ENCODE measurements at regions not wholly inside any gene's neighbourhood (a gene's known extent, or its start where the extent isn't known, plus 50 kb on each side); places are given as distances from the start of the nearest gene placed in this dataset.

DNA sequence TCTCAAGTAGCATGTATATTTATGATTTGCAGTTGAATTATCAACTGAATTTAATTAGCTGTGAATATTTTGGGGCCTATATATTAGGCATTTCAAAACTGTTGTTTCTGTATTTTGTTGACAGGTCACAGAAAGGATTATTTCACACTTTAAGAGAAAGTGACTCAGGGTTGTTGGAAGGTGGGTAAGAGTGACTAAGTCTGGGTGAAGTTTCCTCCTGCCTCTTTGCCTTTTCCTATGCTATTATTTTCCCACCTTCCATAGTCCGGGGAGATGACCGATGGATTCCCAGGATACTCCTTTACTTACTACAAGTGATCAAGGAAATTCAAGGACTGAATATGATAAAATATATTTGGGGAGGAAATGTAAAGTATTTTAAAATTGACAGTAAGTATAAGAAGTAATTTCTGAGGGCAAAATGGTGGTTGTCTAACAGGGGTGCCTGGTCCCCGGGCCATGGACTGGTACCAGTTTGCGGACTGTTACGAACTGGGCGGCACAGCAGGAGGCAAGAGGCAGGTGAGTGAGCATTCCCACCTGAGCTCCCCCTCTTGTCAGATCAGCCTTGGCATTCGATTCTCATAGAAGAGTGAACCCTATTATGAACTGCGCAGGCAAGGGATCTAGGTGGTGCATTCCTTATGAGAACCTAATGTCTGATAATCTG is 175.5 kb upstream of the GPRIN3 start:
- Histone ChIP-seq H3K4me3 (ENCODE audit: low read depth, low read length) (no peak overlapping the region), H3K27ac (ENCODE audit: low read depth, low read length) (no peak overlapping the region), H2AFZ (ENCODE audit: low read length, unreplicated experiment) (no peak overlapping the region), H3K79me2 (ENCODE audit: control insufficient read depth, insufficient read depth, low read length, unreplicated experiment) (no peaks in the 10 kb centered on the region), H3K36me3 (ENCODE audit: insufficient read depth, low read length) (no peaks in the 10 kb centered on the region), H3K4me1 (ENCODE audit: control insufficient read depth, insufficient read depth, low read length, unreplicated experiment) (no peaks in the 10 kb centered on the region), H3K27me3 (ENCODE audit: insufficient read depth, low read length) (peaks cover 6% of the 10 kb centered on the region; the same call in 1 of the 2 replicates)

DNA sequence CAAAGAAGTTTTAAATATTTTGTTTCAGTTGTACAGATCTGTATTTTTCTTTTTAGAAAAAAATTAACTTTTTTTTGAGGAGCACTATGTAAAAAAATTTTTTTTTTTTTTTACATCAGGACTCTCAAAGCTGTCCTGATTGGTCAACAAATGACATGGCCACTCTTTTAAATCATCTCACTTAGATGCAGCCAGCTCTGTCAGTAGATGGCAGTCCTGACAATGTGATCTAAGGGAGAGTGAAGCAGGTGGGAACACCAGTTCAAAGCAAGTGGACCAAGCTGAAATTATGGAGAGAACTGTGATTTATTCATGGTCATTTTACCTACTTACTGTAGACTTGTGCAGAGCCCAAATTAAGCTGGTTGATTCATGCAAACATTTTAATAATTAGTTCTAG is 174.7 kb upstream of the GPRIN3 start:
- no peak overlapping the region for H3K4me3 ChIP-seq (ENCODE audit: low read depth, low read length)
- no peaks in the 10 kb centered on the region for H3K4me1 ChIP-seq (ENCODE audit: control insufficient read depth, insufficient read depth, low read length, unreplicated experiment)
- H3K79me2 ChIP-seq (ENCODE audit: control insufficient read depth, insufficient read depth, low read length, unreplicated experiment) = no peaks in the 10 kb centered on the region
- peaks cover 6% of the 10 kb centered on the region; the same call in 1 of the 2 replicates for H3K27me3 ChIP-seq (ENCODE audit: insufficient read depth, low read length)
- H3K36me3 ChIP-seq (ENCODE audit: insufficient read depth, low read length) = no peaks in the 10 kb centered on the region
- no peak overlapping the region for H3K27ac ChIP-seq (ENCODE audit: low read depth, low read length)
- no peak overlapping the region for H2AFZ ChIP-seq (ENCODE audit: low read length, unreplicated experiment)

DNA sequence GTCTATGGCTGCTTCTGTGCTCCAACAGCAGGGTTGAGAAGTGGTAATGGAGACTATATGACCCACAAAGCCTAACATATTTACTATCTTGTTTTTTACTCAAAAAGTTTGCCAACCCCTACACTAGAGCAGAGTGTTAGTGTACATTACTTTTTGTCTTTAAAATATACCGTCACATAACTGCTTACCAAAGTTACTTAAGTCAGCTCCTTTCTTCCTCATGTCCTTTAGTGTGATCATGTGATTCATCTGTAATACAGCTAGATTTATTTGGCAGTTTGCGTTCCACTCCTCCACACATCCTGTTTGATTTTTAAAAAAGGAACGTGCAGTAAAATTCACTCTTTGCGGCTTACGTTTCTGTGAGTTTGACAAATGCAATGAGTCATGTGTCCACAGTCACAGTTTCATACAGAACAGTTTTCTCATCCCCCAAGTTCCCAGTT is 162.4 kb upstream of the GPRIN3 start:
- Histone ChIP-seq H3K36me3 (ENCODE audit: insufficient read depth, low read length) (no peaks in the 10 kb centered on the region), H2AFZ (ENCODE audit: low read length, unreplicated experiment) (no peak overlapping the region), H3K27me3 (ENCODE audit: insufficient read depth, low read length) (no peaks in the 10 kb centered on the region), H3K27ac (ENCODE audit: low read depth, low read length) (peak overlapping the region; percentile 50), H3K4me1 (ENCODE audit: control insufficient read depth, insufficient read depth, low read length, unreplicated experiment) (no peaks in the 10 kb centered on the region), H3K79me2 (ENCODE audit: control insufficient read depth, insufficient read depth, low read length, unreplicated experiment) (no peaks in the 10 kb centered on the region), H3K4me3 (ENCODE audit: low read depth, low read length) (no peak overlapping the region)

DNA sequence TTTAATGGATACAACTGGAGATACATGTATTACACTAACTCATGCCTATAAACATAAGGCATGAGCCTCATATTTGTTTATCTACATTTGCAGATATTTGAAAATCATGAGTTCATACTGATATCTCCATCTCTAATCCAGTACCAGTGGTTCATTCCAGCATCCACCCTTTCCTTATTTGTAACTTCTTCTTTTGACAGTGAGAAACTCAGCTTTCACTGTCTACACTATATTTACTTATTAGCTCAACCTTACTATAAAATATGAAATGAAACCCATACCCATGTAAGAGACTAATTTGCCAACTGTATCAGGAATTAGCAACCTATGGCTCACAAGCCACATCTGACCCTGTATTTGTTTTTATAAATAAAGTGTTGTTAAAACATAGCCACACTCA is 161.9 kb upstream of the GPRIN3 start:
- no peaks in the 10 kb centered on the region for H3K27me3 ChIP-seq (ENCODE audit: insufficient read depth, low read length)
- H2AFZ ChIP-seq (ENCODE audit: low read length, unreplicated experiment) = no peak overlapping the region
- no peaks in the 10 kb centered on the region for H3K36me3 ChIP-seq (ENCODE audit: insufficient read depth, low read length)
- H3K27ac ChIP-seq (ENCODE audit: low read depth, low read length) = peak overlapping the region; percentile 50
- H3K4me1 ChIP-seq (ENCODE audit: control insufficient read depth, insufficient read depth, low read length, unreplicated experiment) = no peaks in the 10 kb centered on the region
- no peak overlapping the region for H3K4me3 ChIP-seq (ENCODE audit: low read depth, low read length)
- no peaks in the 10 kb centered on the region for H3K79me2 ChIP-seq (ENCODE audit: control insufficient read depth, insufficient read depth, low read length, unreplicated experiment)

DNA sequence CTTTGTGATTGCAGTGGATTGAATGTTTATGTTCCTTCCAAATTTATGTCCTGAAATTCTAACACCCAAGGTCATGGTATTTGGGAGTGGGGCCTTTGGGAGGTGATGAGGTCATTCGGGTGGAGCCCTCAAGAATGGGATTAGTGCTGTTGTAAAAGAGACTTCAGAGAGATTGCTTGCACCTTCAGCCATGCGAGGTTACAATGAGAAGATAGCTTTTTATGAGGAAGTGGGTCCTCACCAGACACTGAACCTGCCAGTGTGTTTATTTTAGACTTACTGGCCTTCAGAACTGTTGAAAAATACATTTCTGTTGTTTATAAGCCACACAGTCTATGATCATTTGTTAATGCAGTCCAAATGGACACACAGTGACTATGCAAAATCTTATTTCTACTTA is 161.0 kb upstream of the GPRIN3 start:
- H3K27me3 ChIP-seq (ENCODE audit: insufficient read depth, low read length) = no peaks in the 10 kb centered on the region
- H3K36me3 ChIP-seq (ENCODE audit: insufficient read depth, low read length) = no peaks in the 10 kb centered on the region
- H3K4me3 ChIP-seq (ENCODE audit: low read depth, low read length) = no peak overlapping the region
- H3K79me2 ChIP-seq (ENCODE audit: control insufficient read depth, insufficient read depth, low read length, unreplicated experiment) = no peaks in the 10 kb centered on the region
- no peak overlapping the region for H2AFZ ChIP-seq (ENCODE audit: low read length, unreplicated experiment)
- H3K27ac ChIP-seq (ENCODE audit: low read depth, low read length) = no peak overlapping the region
- no peaks in the 10 kb centered on the region for H3K4me1 ChIP-seq (ENCODE audit: control insufficient read depth, insufficient read depth, low read length, unreplicated experiment)

DNA sequence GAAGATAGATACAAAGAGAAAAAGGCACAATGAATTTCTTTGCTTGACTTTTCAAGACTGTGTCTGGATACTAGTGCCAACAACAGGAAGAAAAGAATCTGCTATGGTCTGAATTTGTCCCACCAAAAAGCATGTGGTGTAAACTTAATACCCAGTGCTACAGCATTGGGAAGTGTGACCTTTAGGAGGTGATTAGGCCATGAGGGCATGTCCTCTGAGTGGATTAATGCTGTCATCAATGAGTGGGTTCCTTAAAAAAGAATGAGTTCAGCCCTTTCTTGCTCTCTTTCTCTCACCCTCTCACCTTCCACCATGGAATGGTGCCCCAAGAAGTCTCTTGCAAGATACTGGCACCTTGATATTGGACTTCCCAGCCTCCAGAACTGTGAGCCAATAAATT is 155.7 kb upstream of the GPRIN3 start:
- no peak overlapping the region for H2AFZ ChIP-seq (ENCODE audit: low read length, unreplicated experiment)
- no peak overlapping the region for H3K4me3 ChIP-seq (ENCODE audit: low read depth, low read length)
- no peaks in the 10 kb centered on the region for H3K36me3 ChIP-seq (ENCODE audit: insufficient read depth, low read length)
- no peaks in the 10 kb centered on the region for H3K4me1 ChIP-seq (ENCODE audit: control insufficient read depth, insufficient read depth, low read length, unreplicated experiment)
- H3K27me3 ChIP-seq (ENCODE audit: insufficient read depth, low read length) = peaks cover 6% of the 10 kb centered on the region; the same call in 1 of the 2 replicates
- no peak overlapping the region for H3K27ac ChIP-seq (ENCODE audit: low read depth, low read length)
- H3K79me2 ChIP-seq (ENCODE audit: control insufficient read depth, insufficient read depth, low read length, unreplicated experiment) = no peaks in the 10 kb centered on the region

DNA sequence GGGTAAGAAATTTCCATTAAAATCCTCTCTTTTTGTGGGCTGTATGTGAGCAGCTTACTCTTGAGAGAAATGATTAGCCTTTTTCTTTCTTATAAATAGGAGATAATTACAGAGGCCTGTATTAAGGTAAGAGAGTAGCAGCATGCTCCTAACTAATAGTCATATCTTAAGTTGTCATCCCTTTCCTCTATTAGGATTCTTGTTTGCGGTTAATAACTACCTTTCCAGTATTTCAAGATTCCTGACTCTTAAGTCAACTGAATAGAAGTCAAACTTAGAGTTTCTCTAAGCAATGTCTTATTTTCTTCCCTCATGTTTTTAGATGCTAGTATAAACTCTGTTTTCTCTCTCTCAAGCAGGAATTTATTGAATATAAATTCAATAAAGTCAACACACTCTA is 139.9 kb upstream of the GPRIN3 start:
- Histone ChIP-seq H3K79me2 (ENCODE audit: control insufficient read depth, insufficient read depth, low read length, unreplicated experiment) (no peaks in the 10 kb centered on the region), H3K36me3 (ENCODE audit: insufficient read depth, low read length) (no peaks in the 10 kb centered on the region), H3K27ac (ENCODE audit: low read depth, low read length) (no peak overlapping the region), H3K4me3 (ENCODE audit: low read depth, low read length) (no peak overlapping the region), H3K27me3 (ENCODE audit: insufficient read depth, low read length) (peaks cover 11% of the 10 kb centered on the region; the same call in 1 of the 2 replicates), H3K4me1 (ENCODE audit: control insufficient read depth, insufficient read depth, low read length, unreplicated experiment) (no peaks in the 10 kb centered on the region), H2AFZ (ENCODE audit: low read length, unreplicated experiment) (no peak overlapping the region)

DNA sequence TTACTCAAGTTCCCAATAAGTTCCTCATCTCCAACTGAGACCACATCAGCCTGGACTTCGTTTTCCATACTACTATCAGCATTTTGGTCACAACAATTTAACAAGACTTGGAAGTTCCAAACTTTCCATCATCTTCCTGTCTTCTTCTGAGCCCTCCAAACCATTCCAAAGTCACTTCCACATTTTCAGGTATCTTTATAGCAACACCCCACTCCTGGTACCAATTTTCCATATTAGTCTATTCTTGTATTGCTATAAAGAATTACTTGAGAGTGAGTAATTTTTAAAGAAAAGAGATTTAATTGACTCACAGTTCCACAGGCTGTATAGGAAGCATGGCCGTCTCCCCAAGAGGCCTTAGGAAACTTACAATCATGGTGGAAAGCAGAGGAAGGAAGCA is 138.6 kb upstream of the GPRIN3 start:
- Histone ChIP-seq H2AFZ (ENCODE audit: low read length, unreplicated experiment) (no peak overlapping the region), H3K27ac (ENCODE audit: low read depth, low read length) (no peak overlapping the region), H3K79me2 (ENCODE audit: control insufficient read depth, insufficient read depth, low read length, unreplicated experiment) (no peaks in the 10 kb centered on the region), H3K4me3 (ENCODE audit: low read depth, low read length) (no peak overlapping the region), H3K36me3 (ENCODE audit: insufficient read depth, low read length) (no peaks in the 10 kb centered on the region), H3K27me3 (ENCODE audit: insufficient read depth, low read length) (peaks cover 8% of the 10 kb centered on the region; the same call in 1 of the 2 replicates), H3K4me1 (ENCODE audit: control insufficient read depth, insufficient read depth, low read length, unreplicated experiment) (no peaks in the 10 kb centered on the region)

DNA sequence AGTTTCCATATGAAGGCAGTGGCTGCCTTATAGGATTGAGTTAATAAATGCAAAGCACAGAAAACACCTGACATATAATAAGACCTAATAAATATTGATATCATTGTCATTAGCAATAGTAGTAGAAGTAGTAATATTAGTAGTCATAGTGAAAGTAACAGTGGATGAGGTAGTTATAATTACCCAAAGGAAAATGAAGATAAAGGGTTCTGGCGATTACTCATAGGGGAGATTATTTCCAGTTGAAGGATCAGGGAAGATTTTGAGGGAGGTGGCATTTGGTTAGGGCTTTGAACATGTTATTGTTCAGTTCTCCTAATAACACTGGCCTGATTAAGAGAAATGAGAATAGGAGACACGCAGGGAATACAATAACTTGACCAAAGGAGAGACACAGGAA is 131.9 kb upstream of the GPRIN3 start:
- Histone ChIP-seq H3K27ac (ENCODE audit: low read depth, low read length) (no peak overlapping the region), H3K36me3 (ENCODE audit: insufficient read depth, low read length) (no peaks in the 10 kb centered on the region), H3K4me1 (ENCODE audit: control insufficient read depth, insufficient read depth, low read length, unreplicated experiment) (no peaks in the 10 kb centered on the region)

DNA sequence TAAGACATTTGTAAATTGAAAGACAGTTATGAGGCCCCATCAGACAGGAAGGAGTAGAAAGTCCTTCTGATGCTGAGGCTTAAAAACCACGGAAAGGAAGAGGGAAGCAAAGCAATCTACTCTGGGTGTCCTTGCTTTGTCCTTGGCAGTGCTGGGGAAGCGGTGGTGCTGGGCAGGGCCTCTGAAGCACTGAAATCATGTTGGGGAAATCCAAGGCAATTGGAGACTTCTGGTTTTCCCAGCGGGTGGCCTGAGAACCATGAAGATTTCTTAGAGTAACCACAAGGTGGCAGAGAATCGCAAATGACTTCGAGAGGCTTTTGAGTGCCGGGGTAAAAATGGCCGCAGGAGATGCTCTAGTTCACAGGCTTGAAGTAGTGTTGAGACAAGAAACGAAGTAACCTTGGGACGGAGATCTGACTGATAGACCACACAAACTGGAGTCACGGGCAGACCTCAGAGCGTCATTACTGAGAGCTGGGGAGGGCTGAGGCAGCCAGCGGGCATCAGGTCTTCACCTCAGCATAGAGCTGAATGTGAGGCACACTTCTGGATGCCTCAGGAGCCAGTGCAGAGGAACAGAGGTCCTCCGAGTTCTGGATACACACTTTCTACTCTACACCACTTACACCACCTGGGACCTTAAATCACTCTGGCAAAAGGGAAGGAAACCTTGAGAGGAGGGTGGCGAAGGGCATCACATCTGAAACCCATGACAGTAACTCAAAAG is 130.7 kb upstream of the GPRIN3 start:
- no peaks in the 10 kb centered on the region for H3K4me1 ChIP-seq (ENCODE audit: control insufficient read depth, insufficient read depth, low read length, unreplicated experiment)
- no peak overlapping the region for H2AFZ ChIP-seq (ENCODE audit: low read length, unreplicated experiment)
- no peak overlapping the region for H3K27ac ChIP-seq (ENCODE audit: low read depth, low read length)
- peaks cover 4% of the 10 kb centered on the region; the same call in 1 of the 2 replicates for H3K27me3 ChIP-seq (ENCODE audit: insufficient read depth, low read length)
- H3K36me3 ChIP-seq (ENCODE audit: insufficient read depth, low read length) = no peaks in the 10 kb centered on the region
- no peaks in the 10 kb centered on the region for H3K79me2 ChIP-seq (ENCODE audit: control insufficient read depth, insufficient read depth, low read length, unreplicated experiment)
- no peak overlapping the region for H3K4me3 ChIP-seq (ENCODE audit: low read depth, low read length)

More for the DNA sequence above, 131.9 kb upstream of the GPRIN3 start:
- H2AFZ ChIP-seq (ENCODE audit: low read length, unreplicated experiment) = no peak overlapping the region
- no peaks in the 10 kb centered on the region for H3K79me2 ChIP-seq (ENCODE audit: control insufficient read depth, insufficient read depth, low read length, unreplicated experiment)
- H3K4me3 ChIP-seq (ENCODE audit: low read depth, low read length) = no peak overlapping the region
- peaks cover 4% of the 10 kb centered on the region; the same call in 1 of the 2 replicates for H3K27me3 ChIP-seq (ENCODE audit: insufficient read depth, low read length)

Data from ACC112 (cell line).